Activated T-cell treated with anti-CD3 and anti-CD28 coated beads, Interleukin-2, amount 50 U/mL, for 4 hours (primary cell): ENCODE measurements at regions not wholly inside any gene's neighbourhood (a gene's known extent, or its start where the extent isn't known, plus 50 kb on each side); places are given as distances from the start of the nearest gene placed in this dataset.
"Not testable (repeated sequence)": the region's sequence is repeated elsewhere in the genome, so short reads cannot be mapped to it uniquely, and the experiment has no call there.

Experiments
- ATAC-seq, 2 donors: fragments of 200-7000 bp; cut with Tn5 transposase; one replicate each; pipeline ENCODE4 v1.10.0; 2021
- DNase-seq: peaks from one replicate; pipeline ENCODE4 v3.0.0-alpha.2; 2020
- H3K27me3 Mint-ChIP-seq: one replicate; pipeline ENCODE4 v1.8.0; 2021; ENCODE audit warnings: low read depth, mixed read lengths
- H3K36me3 Mint-ChIP-seq: one replicate; pipeline ENCODE4 v1.8.0; 2022; ENCODE audit warnings: mixed read lengths; ENCODE audit not compliant: insufficient read depth
- H3K4me1 Mint-ChIP-seq: one replicate; pipeline ENCODE4 v1.8.0; 2021; ENCODE audit warnings: low read depth, mixed read lengths
- H3K4me3 Mint-ChIP-seq: one replicate; pipeline ENCODE4 v1.8.0; 2021; ENCODE audit warnings: mild to moderate bottlenecking, moderate library complexity, mixed read lengths
- H3K9me3 Mint-ChIP-seq: one replicate; pipeline ENCODE4 v1.8.0; 2021; ENCODE audit warnings: mixed read lengths

DNA sequence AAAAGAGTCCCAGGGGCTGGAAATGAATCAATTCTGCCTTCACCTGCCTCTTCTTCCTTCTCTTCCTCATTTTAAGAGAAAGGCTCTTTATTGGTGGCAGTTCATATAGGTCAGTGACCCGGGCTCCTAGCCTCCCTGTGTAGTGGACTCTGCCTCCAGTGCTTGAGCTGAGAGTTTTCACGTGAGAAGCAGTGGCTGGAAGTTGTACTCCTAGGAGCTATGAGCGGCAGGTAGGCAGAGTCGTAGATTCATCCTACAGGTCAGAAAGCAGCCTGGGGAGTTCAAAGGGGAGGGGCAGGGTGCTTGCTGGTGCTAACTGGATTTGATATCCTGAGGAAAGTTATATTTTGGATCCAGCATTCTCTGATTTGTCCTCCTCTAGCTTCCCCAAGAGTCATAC lies 101.1 kb downstream of the RPLP1 start:
- peaks cover 15% of the 10 kb centered on the region for H3K9me3 Mint-ChIP-seq
- H3K4me1 Mint-ChIP-seq, result no peaks in the 10 kb centered on the region
- peaks cover 5% of the 10 kb centered on the region for H3K27me3 Mint-ChIP-seq
- no peaks in the 10 kb centered on the region for H3K36me3 Mint-ChIP-seq
- ATAC-seq (no peak), DNase-seq (no peak)
- no peak overlapping the region for H3K4me3 Mint-ChIP-seq

DNA sequence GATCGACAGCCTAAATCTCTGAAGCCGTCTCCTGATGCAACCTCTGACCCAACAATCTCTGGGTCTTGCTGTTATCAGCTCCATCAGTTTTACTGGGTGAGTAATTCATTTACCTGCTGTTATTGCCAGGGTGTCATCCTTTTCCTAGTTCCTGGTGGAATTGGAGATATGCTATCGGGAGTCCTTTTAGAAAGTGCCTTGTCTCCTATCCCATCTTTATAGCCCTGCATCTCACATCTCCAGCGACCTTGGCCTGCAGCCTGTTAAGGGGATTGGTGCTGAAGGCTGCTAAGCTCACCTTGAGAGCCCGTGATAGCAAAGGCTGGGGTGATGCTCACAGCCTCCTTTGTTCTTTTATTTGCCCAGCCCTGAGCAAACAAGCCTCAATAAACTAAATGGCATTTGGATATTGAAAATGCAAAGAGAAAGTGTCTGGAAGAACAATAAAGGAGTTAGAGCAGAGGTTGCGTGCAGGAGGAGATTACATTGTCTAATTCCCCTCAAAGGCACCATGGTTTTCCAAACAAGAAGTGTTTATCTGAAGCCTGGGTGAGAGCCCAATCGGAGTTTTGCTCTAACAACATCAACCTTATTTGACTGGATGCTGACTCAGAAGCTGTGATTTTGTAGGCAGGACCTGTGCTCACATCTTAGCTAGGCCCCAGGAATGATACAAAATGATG lies 101.8 kb downstream of the RPLP1 start:
- Mint-ChIP-seq H3K27me3 (peaks cover 3% of the 10 kb centered on the region), H3K9me3 (peaks cover 15% of the 10 kb centered on the region), H3K4me3 (no peak overlapping the region)

DNA sequence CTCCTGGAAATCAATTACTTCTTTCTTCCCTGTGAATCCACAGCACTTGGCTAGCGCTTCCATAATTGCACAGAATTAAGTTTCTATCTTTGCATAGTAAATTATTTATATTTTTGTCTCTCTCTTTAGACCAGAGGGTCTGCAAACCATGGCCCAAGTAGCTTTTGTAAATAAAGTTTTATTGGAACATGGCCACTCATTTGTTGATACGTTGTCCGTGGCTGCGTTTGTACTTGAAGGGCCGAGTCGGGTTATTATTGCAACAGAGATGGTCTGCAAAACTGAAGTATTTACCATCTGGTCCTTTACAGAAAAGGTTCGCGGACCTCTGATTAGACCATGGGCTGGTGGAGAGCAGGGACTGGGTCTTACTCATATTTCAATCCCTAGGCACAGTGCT lies 102.5 kb downstream of the RPLP1 start:
- ATAC-seq (no peak), DNase-seq (no peak)
- H3K36me3 Mint-ChIP-seq, result no peaks in the 10 kb centered on the region
- no peak overlapping the region for H3K4me3 Mint-ChIP-seq
- no peaks in the 10 kb centered on the region for H3K27me3 Mint-ChIP-seq
- H3K4me1 Mint-ChIP-seq, result no peaks in the 10 kb centered on the region
- H3K9me3 Mint-ChIP-seq, result peaks cover 15% of the 10 kb centered on the region

More for the DNA sequence above, 101.8 kb downstream of the RPLP1 start:
- H3K36me3 Mint-ChIP-seq, result no peaks in the 10 kb centered on the region
- no peak for DNase-seq
- no peak for ATAC-seq
- no peaks in the 10 kb centered on the region for H3K4me1 Mint-ChIP-seq

DNA sequence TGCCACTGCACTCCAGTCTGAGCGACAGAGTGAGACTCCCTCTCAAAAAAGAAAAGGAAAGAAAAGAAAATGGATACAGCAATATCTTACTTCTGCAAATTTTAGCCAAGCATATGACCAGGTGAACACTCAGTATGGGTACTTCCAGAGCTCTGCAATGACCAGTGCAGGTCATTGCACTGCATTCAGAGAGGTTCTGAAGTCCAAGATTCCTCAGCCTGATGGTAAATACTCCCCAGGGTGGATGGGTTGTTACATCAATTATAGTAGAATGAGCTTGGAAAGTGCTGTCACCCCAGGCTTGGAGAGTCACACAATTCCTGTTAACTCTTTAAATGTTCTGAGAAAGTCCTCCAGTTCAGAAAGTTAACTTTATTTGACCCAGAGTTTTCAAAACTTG lies 103.7 kb downstream of the RPLP1 start:
- no peaks in the 10 kb centered on the region for H3K36me3 Mint-ChIP-seq
- DNase-seq, result no peak

DNA sequence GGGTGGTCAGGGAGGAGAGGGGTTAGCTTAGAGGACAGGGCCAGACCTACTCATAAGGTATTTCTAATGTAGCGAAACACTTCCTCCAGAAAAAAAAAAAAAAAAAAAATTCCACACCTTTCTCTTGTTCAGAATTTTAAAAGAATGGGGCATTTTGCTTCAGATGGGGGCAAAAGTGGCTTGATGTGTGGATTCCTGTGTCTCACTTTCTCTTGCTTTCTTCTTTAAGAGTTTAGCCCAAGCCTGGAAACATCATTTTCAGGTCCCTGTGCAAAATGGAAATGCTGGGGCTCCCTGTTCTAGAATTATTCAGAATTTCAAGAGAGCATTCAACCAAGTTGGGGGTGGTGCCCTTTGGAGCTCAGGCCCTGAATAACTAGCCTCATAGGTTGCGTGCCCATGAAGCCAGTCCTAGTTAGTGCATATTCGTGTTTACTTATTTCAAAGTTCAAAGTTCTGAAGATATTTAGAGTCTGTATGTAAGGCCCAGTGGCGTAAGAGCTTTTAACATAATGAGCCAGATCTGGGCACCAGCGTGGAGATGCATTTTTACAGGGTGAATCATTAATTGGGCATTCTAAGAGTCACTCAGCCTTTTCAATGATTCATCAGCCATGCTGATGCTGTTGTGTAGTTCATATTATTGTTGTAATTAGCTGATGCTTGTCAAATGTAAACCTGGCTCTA lies 104.5 kb downstream of the RPLP1 start:
- Mint-ChIP-seq H3K4me3 (no peak overlapping the region), H3K9me3 (peaks cover 4% of the 10 kb centered on the region), H3K4me1 (no peaks in the 10 kb centered on the region), H3K27me3 (peaks cover 5% of the 10 kb centered on the region), H3K36me3 (no peaks in the 10 kb centered on the region)
- DNase-seq, result no peak
- no peak for ATAC-seq

More for the DNA sequence above, 103.7 kb downstream of the RPLP1 start:
- Mint-ChIP-seq H3K27me3 (no peaks in the 10 kb centered on the region), H3K4me1 (no peaks in the 10 kb centered on the region), H3K9me3 (peaks cover 11% of the 10 kb centered on the region), H3K4me3 (no peak overlapping the region)
- ATAC-seq, result no peak

DNA sequence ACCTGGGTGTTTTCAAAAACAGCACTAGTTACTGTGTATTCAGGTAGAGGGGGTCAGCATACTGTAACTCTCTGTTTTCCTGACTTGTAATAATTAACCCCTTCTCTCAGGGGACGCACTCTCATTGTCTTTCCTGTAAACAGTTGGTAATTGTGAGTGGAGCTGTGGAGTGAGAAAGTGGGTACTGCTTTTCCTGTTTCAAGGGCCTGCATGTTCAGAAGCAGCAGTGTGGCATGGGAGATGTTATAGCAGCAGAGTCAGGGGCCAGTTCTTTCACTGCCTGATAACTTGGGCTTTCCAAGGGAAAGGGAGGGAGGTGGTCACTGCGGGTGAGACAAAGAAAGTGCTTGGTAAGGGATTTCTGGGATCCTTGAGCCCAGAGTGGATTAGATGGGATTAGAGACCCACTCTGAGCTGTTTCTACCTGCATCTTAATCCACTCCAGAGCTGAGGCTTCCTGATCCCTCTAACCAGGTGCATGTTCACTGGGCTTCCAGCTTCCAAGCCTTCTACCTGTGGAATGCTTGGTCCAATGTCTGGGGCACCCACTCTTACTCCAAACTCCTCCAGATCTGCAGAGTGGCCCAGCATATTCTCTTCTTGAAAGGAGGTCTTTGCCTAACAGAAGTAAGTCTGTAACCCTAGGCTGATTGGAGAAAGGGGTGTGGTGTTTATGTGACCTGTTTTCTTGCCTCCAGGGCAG lies 105.2 kb downstream of the RPLP1 start:
- no peaks in the 10 kb centered on the region for H3K9me3 Mint-ChIP-seq
- ATAC-seq, result no peak
- peaks cover 8% of the 10 kb centered on the region for H3K27me3 Mint-ChIP-seq
- no peaks in the 10 kb centered on the region for H3K4me1 Mint-ChIP-seq
- no peaks in the 10 kb centered on the region for H3K36me3 Mint-ChIP-seq
- DNase-seq, result no peak
- H3K4me3 Mint-ChIP-seq, result no peak overlapping the region

DNA sequence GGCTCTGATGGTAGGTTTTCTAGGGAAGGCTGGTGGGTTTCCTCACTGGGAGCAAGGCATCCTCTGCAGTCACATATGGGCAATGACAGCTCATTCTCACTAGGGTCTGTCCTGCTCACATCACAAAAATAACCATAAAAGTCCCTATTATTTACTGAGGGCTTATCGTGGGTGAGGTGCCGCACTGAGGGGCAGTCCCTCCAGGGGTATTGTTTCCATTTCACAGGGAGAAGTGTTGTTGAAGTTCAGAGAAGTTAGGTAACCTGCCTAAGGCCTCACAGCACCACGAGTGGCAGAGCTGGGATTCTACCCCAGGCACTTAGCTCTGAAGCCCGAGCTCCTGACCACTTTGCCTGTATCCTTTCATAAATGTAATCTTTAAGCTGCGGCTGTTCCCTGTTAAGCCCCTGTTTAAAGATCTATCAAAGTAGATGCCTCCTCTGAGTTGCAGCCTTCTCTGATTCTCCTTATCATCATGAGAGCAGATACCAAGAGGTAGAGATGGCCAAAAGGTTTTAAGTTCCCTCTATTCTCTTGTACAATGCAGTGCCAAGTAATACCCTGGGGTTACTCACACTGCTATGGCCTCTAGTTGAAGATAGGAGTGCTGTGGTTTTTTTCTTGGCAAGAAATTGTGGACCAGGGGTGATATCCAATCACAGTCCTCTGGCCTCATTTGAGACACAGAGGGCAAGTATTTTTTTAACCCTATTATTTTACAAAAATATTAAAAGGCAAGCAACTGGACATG lies 107.0 kb downstream of the RPLP1 start:
- Mint-ChIP-seq H3K9me3 (no peaks in the 10 kb centered on the region), H3K27me3 (peaks cover 10% of the 10 kb centered on the region), H3K4me1 (no peaks in the 10 kb centered on the region), H3K4me3 (no peak overlapping the region), H3K36me3 (no peaks in the 10 kb centered on the region)
- ATAC-seq (no peak), DNase-seq (no peak)

DNA sequence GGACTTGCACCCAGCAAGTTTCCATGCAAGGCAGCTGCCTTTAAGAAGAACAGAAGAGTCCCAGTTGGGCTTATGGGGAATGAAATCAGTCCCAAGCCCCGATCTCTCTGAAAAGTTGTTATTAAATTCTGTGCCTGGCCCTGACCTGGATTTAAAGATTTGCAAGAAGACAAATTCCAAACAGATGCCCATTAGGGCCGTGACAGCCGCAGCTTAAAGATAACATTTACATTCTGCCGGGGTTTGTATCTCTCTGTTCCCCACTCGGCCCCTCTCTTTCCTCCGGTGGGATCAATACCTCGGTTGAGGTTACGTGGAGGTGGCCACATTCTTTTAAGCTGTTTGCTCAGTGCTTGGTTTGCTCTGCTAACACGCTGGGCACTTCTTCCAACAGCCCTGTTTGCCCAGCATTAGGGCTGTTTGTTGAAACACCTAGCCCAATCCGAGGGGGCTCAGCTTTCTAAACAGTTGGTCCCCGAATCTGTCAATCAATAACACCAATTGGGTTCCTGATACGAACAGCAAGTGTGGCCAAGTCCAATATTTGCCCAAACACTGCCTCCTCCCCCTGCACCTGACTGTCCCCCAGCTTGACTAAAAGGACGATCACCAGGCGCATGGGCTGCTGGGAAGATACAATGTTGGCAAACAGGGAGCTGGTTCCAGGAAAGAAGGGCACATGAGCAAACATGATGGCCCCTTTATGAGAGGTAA lies 108.6 kb downstream of the RPLP1 start:
- ATAC-seq (no peak), DNase-seq (no peak)
- Mint-ChIP-seq H3K9me3 (no peaks in the 10 kb centered on the region), H3K4me3 (no peak overlapping the region), H3K4me1 (no peaks in the 10 kb centered on the region), H3K36me3 (no peaks in the 10 kb centered on the region), H3K27me3 (peaks cover 10% of the 10 kb centered on the region)

DNA sequence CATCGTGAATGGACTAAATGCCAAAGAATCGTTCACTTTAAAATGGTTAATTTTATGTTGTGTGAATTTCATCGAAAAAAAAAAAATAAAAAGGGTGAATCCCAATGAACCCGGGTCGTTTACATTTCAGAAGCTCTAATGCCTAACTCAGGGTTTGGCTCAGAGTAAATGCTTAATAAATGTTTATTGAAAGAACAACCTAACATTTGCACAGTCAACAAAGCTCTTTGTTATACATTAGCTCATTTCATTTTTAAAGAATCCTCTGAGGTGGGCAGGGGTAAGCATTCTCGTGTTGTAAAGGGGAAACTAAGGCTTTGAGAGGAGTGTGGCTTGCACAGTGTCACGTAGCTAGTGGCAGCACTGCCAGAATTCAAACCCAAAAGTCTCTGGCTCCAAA lies 109.5 kb downstream of the RPLP1 start:
- Mint-ChIP-seq H3K4me1 (no peaks in the 10 kb centered on the region), H3K4me3 (no peak overlapping the region), H3K36me3 (no peaks in the 10 kb centered on the region), H3K9me3 (no peaks in the 10 kb centered on the region), H3K27me3 (peaks cover 10% of the 10 kb centered on the region)
- ATAC-seq (no peak), DNase-seq (no peak)

DNA sequence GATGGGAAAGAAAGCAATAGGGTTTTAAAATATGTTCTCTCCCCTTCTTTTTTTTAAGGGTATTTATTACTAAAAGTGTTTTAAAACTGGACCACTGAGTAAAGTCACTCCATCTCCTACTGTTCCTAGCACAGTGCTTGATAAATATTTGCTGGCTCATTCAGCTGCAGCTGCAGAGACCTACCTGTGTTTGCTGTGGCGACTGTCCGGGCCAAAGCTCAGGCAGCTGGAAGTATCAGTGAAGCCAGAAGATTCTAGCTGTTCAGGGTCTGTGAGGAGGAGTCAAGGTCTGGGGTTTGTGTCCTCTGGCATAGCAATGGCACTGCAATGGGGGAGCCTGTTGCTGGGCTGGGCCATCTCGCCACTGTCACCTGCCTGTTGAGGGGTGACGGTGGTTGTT lies 109.9 kb downstream of the RPLP1 start:
- peaks cover 10% of the 10 kb centered on the region for H3K27me3 Mint-ChIP-seq
- H3K36me3 Mint-ChIP-seq, result no peaks in the 10 kb centered on the region
- no peak overlapping the region for H3K4me3 Mint-ChIP-seq
- ATAC-seq (no peak), DNase-seq (no peak)
- H3K4me1 Mint-ChIP-seq, result no peaks in the 10 kb centered on the region
- no peaks in the 10 kb centered on the region for H3K9me3 Mint-ChIP-seq

DNA sequence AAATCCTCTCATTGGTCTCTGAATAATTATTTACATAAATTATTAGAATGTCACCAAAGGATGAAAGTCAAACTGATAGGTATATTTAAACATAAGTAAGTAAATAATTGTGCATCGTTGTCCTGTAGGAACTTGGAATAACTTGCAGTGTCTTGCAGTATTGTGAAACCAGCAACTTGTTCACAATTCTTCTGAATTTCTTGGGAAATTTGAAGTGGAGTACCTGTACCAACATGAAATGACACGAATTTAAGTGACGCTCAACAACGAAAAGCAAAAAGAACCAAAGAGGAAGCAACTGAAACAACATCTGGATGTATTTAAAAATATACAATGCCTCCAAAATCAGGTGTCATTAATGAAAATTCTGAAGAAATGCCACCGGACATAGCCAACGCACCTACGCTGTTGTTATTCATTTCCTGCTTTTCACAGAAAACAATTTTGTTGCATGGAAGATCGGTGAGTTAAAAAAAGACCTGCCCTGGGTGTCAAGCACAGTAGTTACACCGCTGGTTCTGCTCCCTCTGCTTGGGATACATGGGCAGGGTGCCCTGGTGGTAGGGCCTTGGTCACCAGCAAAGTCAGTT lies 112.5 kb downstream of the RPLP1 start:
- H3K27me3 Mint-ChIP-seq, result peaks cover 10% of the 10 kb centered on the region
- ATAC-seq, result no peak

DNA sequence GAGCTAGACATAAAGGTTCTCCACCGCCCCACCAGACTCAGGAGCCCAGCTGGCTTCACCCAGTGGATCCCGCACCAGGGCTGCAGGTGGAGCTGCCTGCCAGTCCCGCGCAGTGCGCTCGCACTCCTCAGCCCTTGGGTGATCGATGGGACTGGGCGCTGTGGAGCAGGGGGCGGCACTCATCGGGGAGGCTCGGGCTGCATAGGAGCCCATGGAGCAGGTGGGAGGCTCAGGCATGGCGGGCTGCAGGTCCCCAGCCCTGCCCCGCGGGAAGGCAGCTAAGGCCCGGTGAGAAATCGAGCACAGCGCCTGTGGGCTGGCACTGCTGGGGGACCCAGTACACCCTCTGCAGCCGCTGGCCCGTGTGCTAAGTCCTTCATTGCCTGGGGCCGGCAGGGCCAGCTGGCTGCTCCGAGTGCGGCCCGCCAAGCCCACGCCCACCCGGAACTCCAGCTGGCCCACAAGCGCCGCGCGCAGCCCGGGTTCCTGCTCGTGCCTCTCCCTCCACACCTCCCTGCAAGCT lies 114.7 kb downstream of the RPLP1 start:
- H3K27me3 Mint-ChIP-seq, H3K36me3 Mint-ChIP-seq, H3K4me3 Mint-ChIP-seq, ATAC-seq, H3K9me3 Mint-ChIP-seq, H3K4me1 Mint-ChIP-seq, DNase-seq: not testable (repeated sequence)

More for the DNA sequence above, 112.5 kb downstream of the RPLP1 start:
- Mint-ChIP-seq H3K4me3 (no peak overlapping the region), H3K36me3 (no peaks in the 10 kb centered on the region), H3K9me3 (no peaks in the 10 kb centered on the region), H3K4me1 (no peaks in the 10 kb centered on the region)
- DNase-seq, result no peak

DNA sequence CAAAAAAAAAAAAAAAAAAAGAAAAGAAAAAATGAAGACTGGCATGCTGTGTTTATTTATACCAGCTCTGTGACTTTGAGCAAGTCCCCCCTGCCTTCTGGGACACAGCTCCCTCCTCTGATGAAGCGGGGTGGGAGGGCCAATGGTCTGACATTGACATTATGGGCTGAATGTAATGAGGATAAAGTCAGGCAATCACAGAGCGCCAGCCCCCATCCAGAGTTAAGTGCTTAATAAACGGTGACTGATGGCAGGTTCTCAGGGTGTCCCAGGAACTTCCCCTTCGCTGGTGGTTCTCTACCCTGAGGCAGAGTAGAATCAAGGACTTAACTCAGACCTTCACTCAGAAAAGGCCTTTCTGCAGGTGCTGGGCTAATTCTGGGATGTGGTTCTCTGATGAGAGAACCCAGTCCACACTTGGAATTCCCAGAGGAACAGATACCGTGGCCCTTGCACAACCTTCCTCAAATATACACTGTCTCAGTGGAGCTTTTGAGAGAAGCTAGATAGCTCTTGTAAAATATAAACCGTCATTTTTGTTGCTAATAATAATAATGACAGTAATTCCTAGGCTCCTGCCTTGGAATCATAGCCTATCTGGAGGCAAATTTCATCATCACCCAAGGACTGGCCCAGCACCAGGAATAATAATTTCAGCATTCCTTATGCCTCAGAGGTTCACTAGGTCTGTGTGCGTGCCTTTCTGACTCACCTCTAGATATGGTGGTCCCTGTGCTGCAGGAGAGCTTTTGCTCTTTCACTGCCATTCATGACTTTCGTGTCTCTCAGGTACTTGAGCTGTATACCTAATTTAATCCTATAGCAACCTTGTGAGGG lies 115.8 kb downstream of the RPLP1 start:
- H3K4me1 Mint-ChIP-seq, result peaks cover 2% of the 10 kb centered on the region
- H3K36me3 Mint-ChIP-seq, result no peaks in the 10 kb centered on the region
- no peak overlapping the region for H3K4me3 Mint-ChIP-seq
- H3K9me3 Mint-ChIP-seq, result no peaks in the 10 kb centered on the region
- peaks cover 3% of the 10 kb centered on the region for H3K27me3 Mint-ChIP-seq
- DNase-seq (no peak), ATAC-seq (no peak)
